Large intestine (tissue), 3 donors: ENCODE measurements at regions not wholly inside any gene's neighbourhood (a gene's known extent, or its start where the extent isn't known, plus 50 kb on each side); places are given as distances from the start of the nearest gene placed in this dataset.

Source experiments
- DNase-seq, 2 donors: peaks; one replicate each; pipeline versions ENCODE4 v3.0.0 to v3.0.0-alpha.2; 2013
- H3K27ac ChIP-seq: one replicate; pipeline ENCODE4 v1.5.1; 2013; ENCODE audit warnings: low read length
- H3K27me3 ChIP-seq: 2 replicates; pipeline ENCODE4 v1.6.1; 2013; ENCODE audit warnings: low read length; ENCODE audit not compliant: control insufficient read depth, insufficient read depth
- H3K36me3 ChIP-seq: 2 replicates; pipeline ENCODE4 v1.6.1; 2013; ENCODE audit warnings: low read length; ENCODE audit not compliant: control insufficient read depth, insufficient read depth
- H3K4me1 ChIP-seq: one replicate; pipeline ENCODE4 v1.6.1; 2013; ENCODE audit warnings: low read length; ENCODE audit not compliant: control insufficient read depth, insufficient read depth
- H3K4me3 ChIP-seq: one replicate; pipeline ENCODE4 v1.5.1; 2013; ENCODE audit warnings: low read length
- H3K9me3 ChIP-seq: one replicate; pipeline ENCODE4 v1.6.1; 2013; ENCODE audit warnings: mild to moderate bottlenecking, low read depth, low read length, moderate library complexity; ENCODE audit not compliant: control insufficient read depth
- WGBS: methylation state at CpG from one replicate; pipeline ENCODE4 v1.1.5; 2013; ENCODE audit warnings: low lambda C conversion rate; ENCODE audit not compliant: insufficient coverage; 5-methylcytosine and 5-hydroxymethylcytosine counted together

DNA sequence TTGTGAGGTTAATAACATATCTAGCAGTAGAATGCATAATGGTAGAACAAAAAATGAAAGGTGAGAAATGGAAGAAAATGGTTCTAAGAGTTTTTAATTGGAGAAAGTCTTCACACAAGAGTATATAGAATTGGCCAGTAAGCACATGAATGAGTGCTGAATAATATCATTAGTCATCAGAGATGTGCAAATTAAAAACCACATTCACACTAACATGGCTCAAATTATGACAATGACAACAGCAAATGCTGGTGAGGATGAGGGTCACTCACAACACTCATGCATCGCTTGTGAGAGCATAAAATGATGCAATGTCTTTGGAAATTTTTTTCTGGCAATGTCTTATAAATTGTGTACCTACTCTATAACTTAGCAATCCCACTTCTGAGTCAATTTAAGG is 1355.4 kb upstream of the ACVR2A start:
- Histone ChIP-seq H3K9me3 (no peaks in the 10 kb centered on the region), H3K4me1 (no peaks in the 10 kb centered on the region), H3K27me3 (no peaks in the 10 kb centered on the region), H3K27ac (no peak overlapping the region), H3K4me3 (no peak overlapping the region), H3K36me3 (no peaks in the 10 kb centered on the region)
- no peak for DNase-seq
- no CpG with 5 or more reads among the region's 1 CpG for WGBS

DNA sequence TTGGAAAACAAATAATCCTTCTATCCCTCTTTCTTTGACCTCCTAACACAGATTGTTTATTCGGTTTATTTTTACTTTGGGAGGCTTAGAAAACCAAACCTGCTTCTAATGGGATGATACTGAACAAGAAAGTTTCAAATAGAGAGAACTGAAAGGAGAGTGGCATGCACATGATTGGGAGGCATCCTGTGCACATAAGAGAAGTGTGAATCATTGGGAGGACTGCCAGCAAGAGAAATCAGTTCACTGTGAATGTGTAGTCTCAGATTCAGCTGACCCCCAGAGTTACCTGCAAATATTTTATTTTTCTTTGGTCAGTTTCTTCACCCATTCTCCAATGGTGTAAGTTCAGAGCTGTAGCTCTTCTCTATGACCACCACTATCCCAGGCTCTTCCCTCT is 1363.2 kb upstream of the ACVR2A start:
- Histone ChIP-seq H3K27me3 (no peaks in the 10 kb centered on the region), H3K4me3 (no peak overlapping the region), H3K9me3 (no peaks in the 10 kb centered on the region), H3K4me1 (no peaks in the 10 kb centered on the region), H3K36me3 (no peaks in the 10 kb centered on the region), H3K27ac (no peak overlapping the region)
- DNase-seq = no peak
- no CpG with 5 or more reads among the region's 1 CpG for WGBS

GRCh38 chr2:146477383-146477782 is 1367.4 kb upstream of the ACVR2A start:
- Histone ChIP-seq H3K27me3 (no peaks in the 10 kb centered on the region), H3K9me3 (no peaks in the 10 kb centered on the region), H3K36me3 (no peaks in the 10 kb centered on the region), H3K27ac (no peak overlapping the region), H3K4me3 (no peak overlapping the region), H3K4me1 (no peaks in the 10 kb centered on the region)
- 27% methylated on average over 2 of the region's 5 CpGs for WGBS
- DNase-seq = no peak

GRCh38 chr2:146468578-146468977 is 1376.3 kb upstream of the ACVR2A start:
- Histone ChIP-seq H3K27me3 (no peaks in the 10 kb centered on the region), H3K27ac (no peak overlapping the region), H3K36me3 (no peaks in the 10 kb centered on the region), H3K9me3 (peaks cover 3% of the 10 kb centered on the region), H3K4me3 (no peak overlapping the region), H3K4me1 (no peaks in the 10 kb centered on the region)
- 100% methylated on average over 3 of the region's 3 CpGs for WGBS
- DNase-seq = no peak

DNA sequence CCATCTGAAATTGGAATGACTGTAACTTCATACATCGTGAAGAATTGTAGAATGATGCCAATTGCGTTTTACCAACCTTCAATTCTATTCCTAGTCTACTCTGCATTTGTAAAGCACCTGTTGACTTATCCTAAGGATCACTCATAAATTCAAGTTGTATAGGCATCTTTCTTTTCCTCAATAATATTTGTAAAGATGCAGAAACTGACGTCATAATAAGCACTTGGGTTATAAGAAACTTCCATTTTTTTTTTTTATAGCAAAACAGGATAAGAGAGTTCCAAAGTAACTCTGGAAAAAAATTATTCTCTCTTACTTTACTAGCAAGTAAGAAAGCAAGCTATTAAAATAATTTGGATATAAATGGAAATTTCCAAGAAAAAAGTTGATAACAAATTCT is 1377.4 kb upstream of the ACVR2A start:
- H3K9me3 ChIP-seq = peaks cover 3% of the 10 kb centered on the region
- H3K36me3 ChIP-seq = no peaks in the 10 kb centered on the region
- H3K27me3 ChIP-seq = no peaks in the 10 kb centered on the region
- 92% methylated on average over 2 of the region's 3 CpGs for WGBS
- H3K4me1 ChIP-seq = no peaks in the 10 kb centered on the region
- H3K4me3 ChIP-seq = no peak overlapping the region
- no peak for DNase-seq
- H3K27ac ChIP-seq = no peak overlapping the region

- H3K4me1 ChIP-seq = no peaks in the 10 kb centered on the region
- H3K4me3 ChIP-seq = no peak overlapping the region
- peaks cover 3% of the 10 kb centered on the region for H3K9me3 ChIP-seq
- no peak for DNase-seq
- H3K36me3 ChIP-seq = no peaks in the 10 kb centered on the region
- WGBS = no CpG with 5 or more reads among the region's 7 CpGs
- no peaks in the 10 kb centered on the region for H3K27me3 ChIP-seq
- no peak overlapping the region for H3K27ac ChIP-seq
Measured at GRCh38 chr2:146465460-146465859, 1379.4 kb upstream of the ACVR2A start.

DNA sequence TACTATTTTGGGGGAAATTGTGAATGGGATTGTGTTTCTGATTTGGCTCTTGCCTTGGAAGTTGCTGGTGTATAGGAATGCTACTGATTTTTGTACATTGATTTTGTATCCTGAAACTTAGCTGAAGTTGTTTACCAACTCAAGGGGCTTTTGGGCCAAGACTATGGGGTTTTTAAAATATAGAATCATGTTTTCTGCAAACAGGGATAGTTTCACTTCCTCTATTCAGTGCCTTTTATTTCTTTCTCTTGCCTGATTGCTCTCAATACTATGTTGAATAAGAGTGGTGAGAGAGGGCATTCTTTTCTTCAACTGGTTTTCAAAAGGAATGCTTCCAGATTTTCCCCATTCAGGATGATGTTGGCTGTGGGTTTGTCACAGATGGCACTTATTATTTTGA is 1383.8 kb upstream of the ACVR2A start:
- no peak for DNase-seq
- no peaks in the 10 kb centered on the region for H3K27me3 ChIP-seq
- no peak overlapping the region for H3K4me3 ChIP-seq
- H3K27ac ChIP-seq = no peak overlapping the region
- H3K4me1 ChIP-seq = no peaks in the 10 kb centered on the region
- H3K36me3 ChIP-seq = no peaks in the 10 kb centered on the region
- peaks cover 3% of the 10 kb centered on the region for H3K9me3 ChIP-seq

DNA sequence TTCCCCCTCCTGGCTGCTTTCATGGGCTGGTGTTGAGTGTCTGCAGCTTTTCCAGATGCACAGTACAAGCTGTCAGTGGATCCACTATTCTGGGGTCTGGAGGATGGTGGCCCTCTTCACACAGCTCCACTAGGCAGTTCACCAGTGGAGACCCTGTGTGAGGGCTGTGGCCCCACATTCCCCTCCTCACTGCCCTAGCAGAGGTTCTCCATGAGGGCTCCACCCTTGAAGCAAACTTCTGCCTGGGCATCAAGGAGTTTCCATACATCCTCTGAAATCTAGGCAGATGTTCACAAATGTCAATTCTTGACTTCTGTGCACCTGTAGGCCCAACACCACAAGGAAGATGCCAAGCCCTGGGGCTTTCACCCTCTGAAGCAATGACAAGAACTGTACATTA is 1386.2 kb upstream of the ACVR2A start:
- Histone ChIP-seq H3K4me3 (no peak overlapping the region), H3K36me3 (no peaks in the 10 kb centered on the region), H3K27me3 (no peaks in the 10 kb centered on the region)

DNA sequence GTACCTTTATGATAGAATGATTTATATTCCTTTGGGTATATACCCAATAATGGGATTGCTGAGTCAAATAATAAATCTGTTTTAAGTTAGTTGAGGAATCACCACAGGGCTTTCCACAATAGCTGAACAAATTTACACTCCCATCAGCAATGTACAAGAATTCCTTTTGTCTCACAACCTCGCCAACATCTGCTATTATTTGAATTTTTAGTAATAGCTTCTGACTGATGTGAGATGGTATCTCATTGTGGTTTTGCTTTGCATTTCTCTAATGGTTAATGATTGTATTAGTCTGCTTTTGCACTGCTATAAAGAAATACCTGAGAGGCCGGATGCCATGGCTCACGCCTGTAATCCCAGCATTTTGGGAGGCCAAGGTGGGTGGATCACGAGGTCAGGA is 1387.6 kb upstream of the ACVR2A start:
- Histone ChIP-seq H3K4me1 (no peaks in the 10 kb centered on the region), H3K36me3 (no peaks in the 10 kb centered on the region), H3K27ac (no peak overlapping the region), H3K9me3 (no peaks in the 10 kb centered on the region), H3K4me3 (no peak overlapping the region), H3K27me3 (no peaks in the 10 kb centered on the region)
- DNase-seq = no peak
- WGBS = no CpG with 5 or more reads among the region's 4 CpGs

More for the DNA sequence above, 1386.2 kb upstream of the ACVR2A start:
- no peak for DNase-seq
- no peaks in the 10 kb centered on the region for H3K4me1 ChIP-seq
- no peak overlapping the region for H3K27ac ChIP-seq
- no peaks in the 10 kb centered on the region for H3K9me3 ChIP-seq

DNA sequence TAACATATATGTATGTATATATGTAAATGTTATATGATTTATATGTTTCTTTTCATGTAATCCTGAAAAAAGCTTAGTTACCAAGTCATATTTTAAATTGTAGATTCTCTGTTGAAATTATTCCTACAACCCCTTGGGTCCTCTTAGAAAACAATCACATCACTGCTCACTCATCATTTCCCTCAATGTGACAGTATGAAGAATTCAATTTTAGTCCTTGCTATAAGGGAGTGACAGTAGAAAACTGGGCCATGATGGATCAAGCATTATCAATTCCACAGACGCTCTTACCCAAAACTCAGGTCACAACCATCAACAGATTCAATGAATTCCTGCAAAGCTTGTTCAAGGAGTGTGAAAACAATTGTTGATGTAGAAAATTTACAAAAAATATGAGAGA is 1389.5 kb upstream of the ACVR2A start:
- Histone ChIP-seq H3K36me3 (no peaks in the 10 kb centered on the region), H3K9me3 (no peaks in the 10 kb centered on the region), H3K4me3 (no peak overlapping the region), H3K4me1 (no peaks in the 10 kb centered on the region), H3K27ac (no peak overlapping the region), H3K27me3 (no peaks in the 10 kb centered on the region)
- WGBS = no CpG with 5 or more reads among the region's 1 CpG
- DNase-seq = no peak

DNA sequence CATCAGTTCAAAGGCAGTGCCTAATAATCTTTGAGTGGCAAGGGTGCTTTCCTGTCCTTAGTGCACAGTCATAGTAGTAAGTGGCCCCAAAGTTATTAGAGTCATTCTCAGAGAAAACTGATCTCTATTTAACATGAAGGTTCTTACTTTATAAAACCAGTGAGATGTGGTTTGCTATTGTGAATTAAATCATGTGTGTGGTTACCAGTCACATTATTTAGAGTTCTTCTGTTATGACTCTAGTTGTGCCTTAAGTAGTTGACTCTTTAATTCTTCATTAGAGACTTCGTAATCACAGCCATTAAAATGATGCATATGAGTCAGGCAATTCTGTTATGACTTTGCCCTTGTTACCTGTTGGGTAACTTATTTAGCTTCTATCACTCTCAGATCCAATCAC is 1392.9 kb upstream of the ACVR2A start:
- Histone ChIP-seq H3K27me3 (no peaks in the 10 kb centered on the region), H3K27ac (no peak overlapping the region), H3K4me1 (no peaks in the 10 kb centered on the region), H3K36me3 (no peaks in the 10 kb centered on the region), H3K4me3 (no peak overlapping the region), H3K9me3 (no peaks in the 10 kb centered on the region)
- no peak for DNase-seq
- no CpG with 5 or more reads among the region's 1 CpG for WGBS
